K562 (cell line): ENCODE measurements at regions not wholly inside any gene's neighbourhood (a gene's known extent, or its start where the extent isn't known, plus 50 kb on each side); places are given as distances from the start of the nearest gene placed in this dataset.

ENCODE experiments used
- E2F6 ChIP-seq, 2 experiments: IDR thresholded peaks; 2 replicates each; pipeline ENCODE4 v1.6.1; 2011; ENCODE audit warnings: borderline replicate concordance in 1 of 2, control low read depth in 1 of 2, low read depth in 1 of 2, low read length in 1 of 2, mild to moderate bottlenecking in 1 of 2, mixed read lengths in 1 of 2, moderate library complexity in 1 of 2; ENCODE audit not compliant: insufficient read depth in 1 of 2, insufficient read length in 1 of 2, poor library complexity in 1 of 2, severe bottlenecking in 1 of 2; ENCODE audit errors: extremely low read depth in 1 of 2
- FOXA1 ChIP-seq: fragments of 450-650 bp; IDR thresholded peaks from 2 replicates; pipeline ENCODE4 v1.6.1; 2016; ENCODE audit warnings: mild to moderate bottlenecking, borderline replicate concordance
- ZEB2 ChIP-seq: fragments of 450-650 bp; IDR thresholded peaks from 2 replicates; pipeline ENCODE4 v1.6.1; 2016
- ZKSCAN3 ChIP-seq: fragments of 250-450 bp; sonication (Bioruptor Pico); IDR thresholded peaks from 2 replicates; pipeline ENCODE4 v1.4.0; 2020
- ZMIZ1 ChIP-seq, 2 experiments: fragments of 150-350 bp in 1 of 2; IDR thresholded peaks; 2 replicates each; pipeline ENCODE4 v1.6.1; 2012 to 2016; ENCODE audit warnings: low read depth in 2 of 2, low read length in 2 of 2, mild to moderate bottlenecking in 1 of 2, moderate library complexity in 1 of 2
- ZNF75A ChIP-seq: fragments of 450-650 bp; formaldehyde crosslinking; IDR thresholded peaks from 2 replicates; pipeline ENCODE4 v1.4.0; 2020; ENCODE audit warnings: mild to moderate bottlenecking
- TF ChIP-seq, protein P1 (sequence below), 2 experiments: IDR thresholded peaks in 1 of 2; conservative IDR thresholded peaks in 1 of 2; 2 replicates each; pipeline ENCODE4 v1.6.1; 2016; ENCODE audit warnings: low read depth in 2 of 2, mild to moderate bottlenecking in 1 of 2, missing compliant biosample characterization in 1 of 2, missing genetic modification characterization in 1 of 2, moderate library complexity in 1 of 2

DNA sequence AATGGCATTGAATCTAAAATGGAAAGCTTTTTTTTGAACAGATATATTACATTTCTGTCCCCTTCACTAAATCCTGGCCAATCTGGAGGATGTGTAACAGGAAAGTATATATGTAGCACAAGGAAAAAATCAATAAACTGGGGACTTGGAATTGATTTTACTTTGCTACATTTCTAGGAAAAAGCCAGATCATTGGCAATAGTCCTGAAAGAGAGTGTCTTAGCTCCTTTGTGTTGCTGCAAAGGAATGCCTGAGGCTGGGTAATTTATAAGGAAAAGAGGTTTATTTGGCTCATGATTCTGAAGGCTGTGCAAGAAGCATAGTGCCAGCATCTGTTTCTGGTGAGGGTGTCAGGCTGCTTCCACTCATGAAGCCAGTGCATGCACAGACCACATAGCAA lies 574.9 kb downstream of the HTR1B start (continued):
- TF ChIP-seq ZKSCAN3 (no peak), ZMIZ1 (IDR thresholded peaks at IDR 0.05; ENCODE audit: low read depth in 2 of 2, low read length in 2 of 2) (no peak), ZEB2 (no peak), FOXA1 (no peak), ZNF75A (CRISPR knock-in tag) (no peak), E2F6 (IDR thresholded peaks at IDR 0.05; ENCODE audit: borderline replicate concordance in 1 of 2, extremely low read depth in 1 of 2, insufficient read depth in 1 of 2, insufficient read length in 1 of 2, low read depth in 1 of 2, low read length in 1 of 2, poor library complexity in 1 of 2, severe bottlenecking in 1 of 2) (no peak)
- TF ChIP-seq, protein P1, sequence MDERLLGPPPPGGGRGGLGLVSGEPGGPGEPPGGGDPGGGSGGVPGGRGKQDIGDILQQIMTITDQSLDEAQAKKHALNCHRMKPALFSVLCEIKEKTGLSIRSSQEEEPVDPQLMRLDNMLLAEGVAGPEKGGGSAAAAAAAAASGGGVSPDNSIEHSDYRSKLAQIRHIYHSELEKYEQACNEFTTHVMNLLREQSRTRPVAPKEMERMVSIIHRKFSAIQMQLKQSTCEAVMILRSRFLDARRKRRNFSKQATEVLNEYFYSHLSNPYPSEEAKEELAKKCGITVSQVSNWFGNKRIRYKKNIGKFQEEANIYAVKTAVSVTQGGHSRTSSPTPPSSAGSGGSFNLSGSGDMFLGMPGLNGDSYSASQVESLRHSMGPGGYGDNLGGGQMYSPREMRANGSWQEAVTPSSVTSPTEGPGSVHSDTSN (CRISPR knock-in tag; IDR thresholded peaks at IDR 0.05; ENCODE audit: low read depth), result no peak
- TF ChIP-seq, protein P1 (tag; conservative IDR thresholded peaks at IDR 0.05; ENCODE audit: low read depth), result no peak
